ENCODE measurements at regions not wholly inside any gene's neighbourhood (a gene's known extent, or its start where the extent isn't known, plus 50 kb on each side); places are given as distances from the start of the nearest gene placed in this dataset.

DNA sequence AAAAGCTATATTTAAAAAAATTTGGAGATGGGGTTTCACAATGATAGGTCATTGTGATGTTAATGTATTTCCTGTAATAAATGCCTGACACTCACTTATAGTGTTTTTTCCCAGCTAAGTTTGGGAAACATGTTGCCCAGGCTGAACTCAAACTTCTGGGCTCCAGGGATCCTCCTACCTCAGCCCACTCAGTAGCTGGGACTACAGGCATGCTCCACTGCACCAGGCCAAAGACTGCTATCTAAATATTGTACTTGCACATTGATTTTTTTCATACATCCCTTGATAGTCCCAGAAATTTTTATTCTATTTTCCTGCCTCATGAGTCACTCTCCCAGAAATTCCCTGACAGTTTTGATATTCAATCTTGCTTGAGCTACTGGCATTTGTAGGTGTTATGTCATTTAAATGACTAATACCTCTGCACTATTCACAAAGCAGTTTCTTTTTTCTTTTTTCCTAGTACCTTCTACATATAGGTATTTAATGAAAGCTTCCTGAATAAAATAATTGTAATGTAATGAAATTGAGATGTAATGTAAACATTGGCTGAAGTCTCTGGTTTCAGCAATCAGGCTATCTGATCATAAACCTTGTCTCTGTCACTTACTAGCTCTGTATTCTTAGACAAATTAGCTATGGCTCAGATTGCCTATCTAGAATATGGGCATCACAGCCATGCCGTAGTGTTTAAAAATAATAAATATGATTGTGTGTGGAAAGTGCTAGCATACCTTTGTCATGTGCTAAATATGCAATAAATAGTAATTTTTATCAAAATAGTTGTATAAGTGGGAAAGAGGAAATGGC lies 1973.0 kb upstream of the AGA start:
- Histone ChIP-seq H3K9me2 (ENCODE audit: insufficient read depth) (no peaks in the 10 kb centered on the region), H2AFZ (ENCODE audit: low read depth, low read length, poor library complexity, severe bottlenecking) (no peak overlapping the region), H3K36me3 (ENCODE audit: control insufficient read depth in 1 of 2, insufficient read depth in 2 of 2, low read length in 2 of 2) (no peaks in the 10 kb centered on the region), H4K20me1 (ENCODE audit: insufficient read depth) (no peaks in the 10 kb centered on the region), H3K27me3 (ENCODE audit: insufficient read depth, low read length) (no peaks in the 10 kb centered on the region), H3K4me2 (ENCODE audit: low read length) (no peak overlapping the region), H3K79me2 (ENCODE audit: insufficient read depth, low read length) (no peaks in the 10 kb centered on the region), H3K4me3 (replicated peaks in 1 of 2; ENCODE audit: low read depth in 1 of 2, low read length in 2 of 2) (no peak overlapping the region), H3K9ac (ENCODE audit: low read length) (no peak overlapping the region), H3K9me3 (ENCODE audit: control insufficient read depth in 1 of 2, insufficient read depth in 1 of 2, low read depth in 1 of 2, low read length in 2 of 2) (no peaks in the 10 kb centered on the region), H3K4me1 (ENCODE audit: control insufficient read depth in 1 of 2, insufficient read depth in 2 of 2, low read length in 2 of 2) (no peaks in the 10 kb centered on the region), H3K27ac (ENCODE audit: low read depth, low read length) (no peak overlapping the region)
- DNase-seq (ENCODE audit: low read depth, low spot score) (no peak), ATAC-seq (no peak)
- POLR2A ChIA-PET: no interaction called here
- RAD21 ChIA-PET (ENCODE audit: low non-redundant PET in 1 of 2, low total read pairs in 2 of 2, uncharacterized antibody in 2 of 2, unreplicated experiment in 2 of 2): no interaction called here
- no TSS peak for BruUV-seq (replicated peaks)
- TF ChIP-seq CBX3 (IDR thresholded peaks at IDR 0.05; ENCODE audit: low read depth): no peak
- no peak for TF ChIP-seq ZNF274 (IDR thresholded peaks at IDR 0.05; ENCODE audit: low read depth, low read length)
- TF ChIP-seq CEBPB (IDR thresholded peaks at IDR 0.05; ENCODE audit: low read depth): no peak
- TF ChIP-seq YY1 (IDR thresholded peaks at IDR 0.05; ENCODE audit: extremely low read depth, insufficient replicate concordance, low read depth, low read length): no peak
- TF ChIP-seq SIN3A (IDR thresholded peaks at IDR 0.05; ENCODE audit: low read depth): no peak
- no peak for TF ChIP-seq JUND (IDR thresholded peaks at IDR 0.05)
- no peak for TF ChIP-seq EZH2phosphoT487 (IDR thresholded peaks at IDR 0.05; ENCODE audit: borderline replicate concordance)
- no peak for TF ChIP-seq ZFX (IDR thresholded peaks at IDR 0.05)
- TF ChIP-seq TCF7L2 (IDR thresholded peaks at IDR 0.05; ENCODE audit: borderline replicate concordance, extremely low read depth, insufficient read depth, insufficient read length): no peak
- TF ChIP-seq EZH2 (IDR thresholded peaks at IDR 0.05): no peak
- no peak for TF ChIP-seq ELF1 (IDR thresholded peaks at IDR 0.05; ENCODE audit: borderline replicate concordance, low read depth)
- TF ChIP-seq POLR2AphosphoS5 (IDR thresholded peaks at IDR 0.05; ENCODE audit: low read depth, low read length): no peak
- no peak for TF ChIP-seq SP1 (IDR thresholded peaks at IDR 0.05; ENCODE audit: low read depth)
- TF ChIP-seq FOSL1 (IDR thresholded peaks at IDR 0.05; ENCODE audit: low read depth): no peak
- TF ChIP-seq, protein P1, sequence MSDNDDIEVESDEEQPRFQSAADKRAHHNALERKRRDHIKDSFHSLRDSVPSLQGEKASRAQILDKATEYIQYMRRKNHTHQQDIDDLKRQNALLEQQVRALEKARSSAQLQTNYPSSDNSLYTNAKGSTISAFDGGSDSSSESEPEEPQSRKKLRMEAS (IDR thresholded peaks at IDR 0.05): no peak
- intact Hi-C loops (cut with micrococcal nuclease): no loop called here
- CTCF ChIA-PET: no interaction called here

Measured in HCT116 (cell line).